HL-60 (cell line): ENCODE measurements at regions not wholly inside any gene's neighbourhood (a gene's known extent, or its start where the extent isn't known, plus 50 kb on each side); places are given as distances from the start of the nearest gene placed in this dataset.

Experiments used
- DNase-seq, 2 experiments: peaks; one replicate each; pipeline ENCODE4 v3.0.0-alpha.2; 2010 to 2020; ENCODE audit warnings: low read depth in 1 of 2, low spot score in 1 of 2
- H3K27ac ChIP-seq: fragments of 250-450 bp; sonication (Bioruptor Pico); replicated peaks from 2 replicates; pipeline ENCODE4 v1.5.1; 2020; ENCODE audit warnings: mild to moderate bottlenecking, moderate library complexity
- H3K27me3 ChIP-seq: fragments of 250-450 bp; sonication (Bioruptor Pico); 2 replicates; pipeline ENCODE4 v1.5.1; 2021; ENCODE audit warnings: mild to moderate bottlenecking, moderate library complexity; ENCODE audit not compliant: insufficient read depth, poor library complexity, severe bottlenecking
- H3K4me3 ChIP-seq: replicated peaks from 2 replicates; pipeline ENCODE4 v1.5.1; 2011; ENCODE audit warnings: mild to moderate bottlenecking, control low read depth, low read length; ENCODE audit not compliant: insufficient read depth
- CTCF ChIP-seq: IDR thresholded peaks from one replicate; pipeline ENCODE4 v1.5.1; 2011; ENCODE audit warnings: low read length, control low read depth, inconsistent platforms; ENCODE audit not compliant: insufficient read depth
- GABPA ChIP-seq: IDR thresholded peaks from 2 replicates; pipeline ENCODE4 v1.6.1; 2012; ENCODE audit warnings: low read depth
- POLR2AphosphoS5 ChIP-seq: IDR thresholded peaks from 2 replicates; pipeline ENCODE4 v1.6.1; 2012; ENCODE audit warnings: low read depth
- REST ChIP-seq: IDR thresholded peaks from 2 replicates; pipeline ENCODE4 v1.6.1; 2012; ENCODE audit warnings: low read depth; ENCODE audit not compliant: insufficient replicate concordance
- SPI1 ChIP-seq: IDR thresholded peaks from 2 replicates; pipeline ENCODE4 v1.6.1; 2012; ENCODE audit warnings: low read depth, mild to moderate bottlenecking, borderline replicate concordance

- Histone ChIP-seq H3K27me3 (no peaks in the 10 kb centered on the region), H3K4me3 (no peak overlapping the region), H3K27ac (no peak overlapping the region)
- no peak for DNase-seq
- no peak for TF ChIP-seq GABPA
- TF ChIP-seq POLR2AphosphoS5 = no peak
- TF ChIP-seq REST = no peak
- no peak for TF ChIP-seq SPI1
- no peak for TF ChIP-seq CTCF
These were observed 61.7 kb upstream of the EPC2 start for GRCh38 chr2:148582679-148583511.

- no peaks in the 10 kb centered on the region for H3K27me3 ChIP-seq
- H3K27ac ChIP-seq = no peak overlapping the region
- H3K4me3 ChIP-seq = no peak overlapping the region
- no peak for DNase-seq
- no peak for TF ChIP-seq CTCF
These were observed 58.9 kb upstream of the EPC2 start for GRCh38 chr2:148585696-148586095.

GRCh38 chr2:148586522-148587128 lies 57.9 kb upstream of the EPC2 start:
- no peak for DNase-seq

More at GRCh38 chr2:148586522-148587128, 57.9 kb upstream of the EPC2 start:
- no peak overlapping the region for H3K4me3 ChIP-seq
- H3K27ac ChIP-seq = no peak overlapping the region
- H3K27me3 ChIP-seq = no peaks in the 10 kb centered on the region
- TF ChIP-seq POLR2AphosphoS5 (no peak), GABPA (no peak), REST (no peak), CTCF (no peak)
